ENCODE measurements at regions not wholly inside any gene's neighbourhood (a gene's known extent, or its start where the extent isn't known, plus 50 kb on each side); places are given as distances from the start of the nearest gene placed in this dataset.

- Histone ChIP-seq H3K9me3 (ENCODE audit: insufficient read depth, low read length) (no peaks in the 10 kb centered on the region), H3K27me3 (ENCODE audit: low read depth, low read length) (no peaks in the 10 kb centered on the region), H4K20me1 (ENCODE audit: insufficient read depth, low read length) (no peaks in the 10 kb centered on the region), H3K4me3 (ENCODE audit: low read length) (no peak overlapping the region), H3K4me2 (ENCODE audit: low read length) (no peak overlapping the region), H3K79me2 (ENCODE audit: low read length) (no peaks in the 10 kb centered on the region), H3K36me3 (replicated peaks; ENCODE audit: low read depth, low read length) (no peaks in the 10 kb centered on the region), H2AFZ (ENCODE audit: low read depth, low read length) (no peak overlapping the region), H3K9ac (ENCODE audit: low read length) (no peak overlapping the region), H3K27ac (ENCODE audit: low read length) (no peak overlapping the region), H3K4me1 (ENCODE audit: low read length) (no peaks in the 10 kb centered on the region)
- TF ChIP-seq CTCF (IDR thresholded peaks at IDR 0.05; ENCODE audit: low read depth, low read length), result no peak
- no peak for TF ChIP-seq EZH2phosphoT487 (IDR thresholded peaks at IDR 0.05; ENCODE audit: low read depth)
Measured at GRCh38 chr7:120030876-120031275, 242.1 kb upstream of the KCND2 start.

GRCh38 chr7:120033114-120033513, 239.9 kb upstream of the KCND2 start:
- no peak overlapping the region for H3K4me3 ChIP-seq (ENCODE audit: low read length)
- no peaks in the 10 kb centered on the region for H3K4me1 ChIP-seq (ENCODE audit: low read length)
- H3K79me2 ChIP-seq (ENCODE audit: low read length), result no peaks in the 10 kb centered on the region
- TF ChIP-seq CTCF (IDR thresholded peaks at IDR 0.05; ENCODE audit: low read depth, low read length), result no peak
- no peak for TF ChIP-seq EZH2phosphoT487 (IDR thresholded peaks at IDR 0.05; ENCODE audit: low read depth)
- H2AFZ ChIP-seq (ENCODE audit: low read depth, low read length), result no peak overlapping the region
- H3K9ac ChIP-seq (ENCODE audit: low read length), result no peak overlapping the region
- H3K27ac ChIP-seq (ENCODE audit: low read length), result no peak overlapping the region
- no peaks in the 10 kb centered on the region for H4K20me1 ChIP-seq (ENCODE audit: insufficient read depth, low read length)
- no peaks in the 10 kb centered on the region for H3K36me3 ChIP-seq (replicated peaks; ENCODE audit: low read depth, low read length)
- H3K4me2 ChIP-seq (ENCODE audit: low read length), result no peak overlapping the region
- H3K9me3 ChIP-seq (ENCODE audit: insufficient read depth, low read length), result no peaks in the 10 kb centered on the region
- H3K27me3 ChIP-seq (ENCODE audit: low read depth, low read length), result no peaks in the 10 kb centered on the region

- TF ChIP-seq EZH2phosphoT487 (IDR thresholded peaks at IDR 0.05; ENCODE audit: low read depth), result no peak
- TF ChIP-seq CTCF (IDR thresholded peaks at IDR 0.05; ENCODE audit: low read depth, low read length), result no peak
Measured at GRCh38 chr7:120039138-120039537, 233.8 kb upstream of the KCND2 start.

GRCh38 chr7:120041798-120042197, 231.2 kb upstream of the KCND2 start:
- H3K9ac ChIP-seq (ENCODE audit: low read length), result no peak overlapping the region
- H4K20me1 ChIP-seq (ENCODE audit: insufficient read depth, low read length), result no peaks in the 10 kb centered on the region
- H2AFZ ChIP-seq (ENCODE audit: low read depth, low read length), result no peak overlapping the region
- H3K4me2 ChIP-seq (ENCODE audit: low read length), result no peak overlapping the region
- H3K27me3 ChIP-seq (ENCODE audit: low read depth, low read length), result no peaks in the 10 kb centered on the region
- no peak overlapping the region for H3K27ac ChIP-seq (ENCODE audit: low read length)
- no peaks in the 10 kb centered on the region for H3K9me3 ChIP-seq (ENCODE audit: insufficient read depth, low read length)
- TF ChIP-seq CTCF (IDR thresholded peaks at IDR 0.05; ENCODE audit: low read depth, low read length) (no peak), EZH2phosphoT487 (IDR thresholded peaks at IDR 0.05; ENCODE audit: low read depth) (no peak)
- H3K4me3 ChIP-seq (ENCODE audit: low read length), result no peak overlapping the region
- no peaks in the 10 kb centered on the region for H3K36me3 ChIP-seq (replicated peaks; ENCODE audit: low read depth, low read length)
- no peaks in the 10 kb centered on the region for H3K79me2 ChIP-seq (ENCODE audit: low read length)
- no peaks in the 10 kb centered on the region for H3K4me1 ChIP-seq (ENCODE audit: low read length)

More at GRCh38 chr7:120039138-120039537, 233.8 kb upstream of the KCND2 start:
- H4K20me1 ChIP-seq (ENCODE audit: insufficient read depth, low read length), result no peaks in the 10 kb centered on the region
- no peaks in the 10 kb centered on the region for H3K9me3 ChIP-seq (ENCODE audit: insufficient read depth, low read length)
- no peak overlapping the region for H3K9ac ChIP-seq (ENCODE audit: low read length)
- no peak overlapping the region for H2AFZ ChIP-seq (ENCODE audit: low read depth, low read length)
- no peaks in the 10 kb centered on the region for H3K36me3 ChIP-seq (replicated peaks; ENCODE audit: low read depth, low read length)
- H3K27ac ChIP-seq (ENCODE audit: low read length), result no peak overlapping the region
- H3K27me3 ChIP-seq (ENCODE audit: low read depth, low read length), result no peaks in the 10 kb centered on the region
- no peak overlapping the region for H3K4me3 ChIP-seq (ENCODE audit: low read length)
- no peaks in the 10 kb centered on the region for H3K79me2 ChIP-seq (ENCODE audit: low read length)
- no peak overlapping the region for H3K4me2 ChIP-seq (ENCODE audit: low read length)
- no peaks in the 10 kb centered on the region for H3K4me1 ChIP-seq (ENCODE audit: low read length)

Data from OCI-LY3 (cell line).